VCaP (cell line): ENCODE measurements at regions not wholly inside any gene's neighbourhood (a gene's known extent, or its start where the extent isn't known, plus 50 kb on each side); places are given as distances from the start of the nearest gene placed in this dataset.
A peak's percentile ranks its signal among the peaks of the same experiment; 100 is the strongest.
"Not testable (repeated sequence)": the region's sequence is repeated elsewhere in the genome, so short reads cannot be mapped to it uniquely, and the experiment has no call there.

Experiments
- H3K27ac ChIP-seq: fragments of 450-650 bp; 2 replicates; pipeline ENCODE4 v1.5.1; 2017
- CTCF ChIP-seq: fragments of 450-650 bp; conservative IDR thresholded peaks from 2 replicates; pipeline ENCODE4 v1.5.1; 2017; ENCODE audit warnings: mild to moderate bottlenecking, moderate library complexity

- no peak for TF ChIP-seq CTCF
- no peak overlapping the region for H3K27ac ChIP-seq
Measured at GRCh38 chr20:56730003-56730402, 100.9 kb downstream of the TFAP2C start.

GRCh38 chr20:56730996-56731395 is 101.9 kb downstream of the TFAP2C start:
- no peak for TF ChIP-seq CTCF

GRCh38 chr20:56731476-56731875 is 102.4 kb downstream of the TFAP2C start:
- no peak for TF ChIP-seq CTCF
- no peak overlapping the region for H3K27ac ChIP-seq

More at GRCh38 chr20:56730996-56731395, 101.9 kb downstream of the TFAP2C start:
- H3K27ac ChIP-seq, result no peak overlapping the region

- TF ChIP-seq CTCF, result no peak
- no peak overlapping the region for H3K27ac ChIP-seq
Measured at GRCh38 chr20:56733967-56734366, 104.9 kb downstream of the TFAP2C start.

GRCh38 chr20:56735084-56735642 is 106.1 kb downstream of the TFAP2C start:
- H3K27ac ChIP-seq, result peak overlapping the region; percentile 54; the same call in 1 of the 2 replicates

GRCh38 chr20:56736285-56736857 is 107.3 kb downstream of the TFAP2C start:
- TF ChIP-seq CTCF, result no peak

More at GRCh38 chr20:56735084-56735642, 106.1 kb downstream of the TFAP2C start:
- no peak for TF ChIP-seq CTCF

GRCh38 chr20:56744325-56744821 is 115.3 kb downstream of the TFAP2C start:
- not testable (repeated sequence) for H3K27ac ChIP-seq

More at GRCh38 chr20:56736285-56736857, 107.3 kb downstream of the TFAP2C start:
- no peak overlapping the region for H3K27ac ChIP-seq
